ENCODE measurements at regions not wholly inside any gene's neighbourhood (a gene's known extent, or its start where the extent isn't known, plus 50 kb on each side); places are given as distances from the start of the nearest gene placed in this dataset.

- CTCF ChIA-PET: no interaction called here
- DNase-seq (ENCODE audit: low read depth, low spot score) (no peak), ATAC-seq (no peak)
- H3K4me1 ChIP-seq (ENCODE audit: control insufficient read depth, insufficient read depth, low read length): no peaks in the 10 kb centered on the region
- H3K27ac ChIP-seq (ENCODE audit: low read length): no peak overlapping the region
- BruUV-seq (replicated peaks): no TSS peak
- in situ Hi-C loops (cut with HindIII; ENCODE audit: low pct_unique_long_range_greater_than_20kb, low sequenced_read_pairs): no loop called here
- TF ChIP-seq TCF7L2 (IDR thresholded peaks at IDR 0.05; ENCODE audit: low read depth, low read length): no peak
- no peak for TF ChIP-seq POLR2AphosphoS5 (IDR thresholded peaks at IDR 0.05; ENCODE audit: low read depth, low read length)
- TF ChIP-seq CTCF (IDR thresholded peaks at IDR 0.05): no peak
- TF ChIP-seq REST (IDR thresholded peaks at IDR 0.05; ENCODE audit: insufficient read depth in 1 of 2, low read depth in 2 of 2, low read length in 1 of 2): no peak
- TF ChIP-seq SIN3A (IDR thresholded peaks at IDR 0.05; ENCODE audit: borderline replicate concordance, insufficient read depth, low read depth, low read length): no peak
- H3K4me3 ChIP-seq (ENCODE audit: low read depth in 2 of 2, low read length in 2 of 2): no peak overlapping the region
- no peaks in the 10 kb centered on the region for H3K36me3 ChIP-seq (ENCODE audit: control insufficient read depth, insufficient read depth, low read length)
- H3K27me3 ChIP-seq (ENCODE audit: control insufficient read depth, insufficient read depth, low read length): peaks cover 2% of the 10 kb centered on the region; the same call in 1 of the 2 replicates
- no peaks in the 10 kb centered on the region for H3K9me3 ChIP-seq (ENCODE audit: control insufficient read depth, insufficient read depth, low read depth, low read length)
- POLR2A ChIA-PET: no interaction called here
- intact Hi-C loops (cut with micrococcal nuclease; ENCODE audit: unreplicated experiment): no loop called here
These were observed 62.0 kb upstream of the ST3GAL6 start for GRCh38 chr3:98701071-98701675.

GRCh38 chr3:98702166-98702565 is 61.0 kb upstream of the ST3GAL6 start:
- DNase-seq (ENCODE audit: low read depth, low spot score): no peak
- in situ Hi-C loops (cut with HindIII; ENCODE audit: low pct_unique_long_range_greater_than_20kb, low sequenced_read_pairs): no loop called here
- CTCF ChIA-PET: no interaction called here

More at GRCh38 chr3:98702166-98702565, 61.0 kb upstream of the ST3GAL6 start:
- Histone ChIP-seq H3K4me1 (ENCODE audit: control insufficient read depth, insufficient read depth, low read length) (no peaks in the 10 kb centered on the region), H3K36me3 (ENCODE audit: control insufficient read depth, insufficient read depth, low read length) (no peaks in the 10 kb centered on the region), H3K27me3 (ENCODE audit: control insufficient read depth, insufficient read depth, low read length) (peaks cover 2% of the 10 kb centered on the region; the same call in 1 of the 2 replicates), H3K27ac (ENCODE audit: low read length) (no peak overlapping the region), H3K9me3 (ENCODE audit: control insufficient read depth, insufficient read depth, low read depth, low read length) (no peaks in the 10 kb centered on the region), H3K4me3 (ENCODE audit: low read depth in 2 of 2, low read length in 2 of 2) (no peak overlapping the region)
- POLR2A ChIA-PET: no interaction called here
- intact Hi-C loops (cut with micrococcal nuclease; ENCODE audit: unreplicated experiment): no loop called here
- no peak for TF ChIP-seq REST (IDR thresholded peaks at IDR 0.05; ENCODE audit: insufficient read depth in 1 of 2, low read depth in 2 of 2, low read length in 1 of 2)
- no peak for TF ChIP-seq POLR2AphosphoS5 (IDR thresholded peaks at IDR 0.05; ENCODE audit: low read depth, low read length)
- TF ChIP-seq TCF7L2 (IDR thresholded peaks at IDR 0.05; ENCODE audit: low read depth, low read length): no peak
- no peak for TF ChIP-seq SIN3A (IDR thresholded peaks at IDR 0.05; ENCODE audit: borderline replicate concordance, insufficient read depth, low read depth, low read length)
- TF ChIP-seq CTCF (IDR thresholded peaks at IDR 0.05): no peak
- BruUV-seq (replicated peaks): no TSS peak
- ATAC-seq: no peak

All from Panc1 (cell line).